ENCODE measurements at regions not wholly inside any gene's neighbourhood (a gene's known extent, or its start where the extent isn't known, plus 50 kb on each side); places are given as distances from the start of the nearest gene placed in this dataset.

DNA sequence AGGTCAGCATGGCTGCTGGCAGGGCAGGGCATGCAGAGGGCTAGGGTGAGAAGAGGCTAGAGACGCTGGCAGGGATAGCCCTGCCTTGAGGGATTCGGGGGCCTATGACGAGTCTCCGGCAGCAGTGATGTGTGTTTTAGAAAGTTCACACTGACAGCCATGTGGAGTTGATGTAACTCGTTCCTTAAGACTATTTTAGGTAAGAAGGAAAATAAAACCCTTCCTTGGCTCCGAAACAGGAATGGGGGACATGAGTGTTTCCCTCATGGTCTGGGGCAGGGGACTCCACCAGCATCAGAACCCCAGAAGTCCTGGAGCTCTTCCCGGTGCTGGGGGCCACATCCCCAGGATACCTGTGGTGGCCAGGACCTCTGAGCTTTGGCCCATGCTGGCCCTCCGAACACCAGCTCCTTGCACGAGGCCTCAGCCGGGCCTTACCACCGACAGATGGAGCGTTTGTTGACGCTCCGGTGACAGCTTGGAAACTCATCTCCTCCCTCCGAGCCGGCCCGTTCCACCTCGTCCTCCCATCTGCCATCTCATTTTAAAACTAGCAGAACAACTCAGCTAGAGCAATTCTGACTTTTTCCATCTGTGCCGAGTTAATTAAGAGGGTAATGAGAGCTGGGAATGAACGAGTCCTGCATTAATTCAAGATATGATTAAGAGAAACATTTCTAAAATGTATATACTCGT, 337.7 kb downstream of the CDK5RAP2 start:
- H3K27ac ChIP-seq (ENCODE audit: insufficient read depth, low read depth, low read length), result no peak overlapping the region
- intact Hi-C loops (cut with micrococcal nuclease) (no loop called here), dilution Hi-C loops (cut with MboI; ENCODE audit: extremely low pct_ligation_motif_present, low sequenced_read_pairs) (no loop called here)
- POLR2A ChIA-PET, result no interaction called here
- CTCF ChIA-PET, result no interaction called here
- no peaks in the 10 kb centered on the region for H3K27me3 ChIP-seq (ENCODE audit: control insufficient read depth in 2 of 2, insufficient read depth in 2 of 2, low read length in 2 of 2)
- H3K4me2 ChIP-seq (ENCODE audit: insufficient read depth, low read length), result no peak overlapping the region
- H4K20me1 ChIP-seq (replicated peaks; ENCODE audit: control insufficient read depth, extremely low read depth, insufficient read depth, low read length), result no peaks in the 10 kb centered on the region
- no peaks in the 10 kb centered on the region for H3K36me3 ChIP-seq (ENCODE audit: control insufficient read depth in 2 of 2, extremely low read depth in 1 of 2, insufficient read depth in 2 of 2, low read length in 2 of 2)
- no peak overlapping the region for H3K9ac ChIP-seq (replicated peaks; ENCODE audit: extremely low read depth, insufficient read depth, low read length)
- no peak overlapping the region for H2AFZ ChIP-seq (ENCODE audit: low read depth, low read length)
- no peak for DNase-seq (ENCODE audit: low read depth, low spot score)
- no peak for FAIRE-seq
- no TSS peak for BruUV-seq (replicated peaks)
- H3K4me3 ChIP-seq (replicated peaks in 1 of 3; ENCODE audit: insufficient read depth in 1 of 3, low read depth in 1 of 3, low read length in 3 of 3), result no peak overlapping the region
- TF ChIP-seq MAX (IDR thresholded peaks at IDR 0.05; ENCODE audit: insufficient read depth, insufficient read length) (no peak), FOS (IDR thresholded peaks at IDR 0.05; ENCODE audit: borderline replicate concordance, insufficient read depth, low read length) (no peak), POLR2A (IDR thresholded peaks at IDR 0.05; ENCODE audit: low read depth, low read length) (no peak), JUN (IDR thresholded peaks at IDR 0.05; ENCODE audit: borderline replicate concordance, insufficient read depth, insufficient read length, low read depth) (no peak), EZH2 (IDR thresholded peaks at IDR 0.05; ENCODE audit: borderline replicate concordance, low read depth, low read length, severe bottlenecking) (no peak), POLR2AphosphoS5 (IDR thresholded peaks at IDR 0.05; ENCODE audit: insufficient read depth, low read depth, low read length) (no peak), CTCF (IDR thresholded peaks at IDR 0.05; ENCODE audit: extremely low read depth in 1 of 2, insufficient read depth in 1 of 2, low read depth in 1 of 2, low read length in 2 of 2) (no peak), MYC (IDR thresholded peaks at IDR 0.05; ENCODE audit: low read depth, low read length) (no peak), GATA2 (IDR thresholded peaks at IDR 0.05; ENCODE audit: insufficient read depth, insufficient read length, low read depth, low read length) (no peak)
- no peaks in the 10 kb centered on the region for H3K9me3 ChIP-seq (replicated peaks; ENCODE audit: control insufficient read depth, insufficient read depth, low read length)
- H3K79me2 ChIP-seq (ENCODE audit: control insufficient read depth, insufficient read depth, low read length), result no peaks in the 10 kb centered on the region
- no peaks in the 10 kb centered on the region for H3K4me1 ChIP-seq (ENCODE audit: control insufficient read depth, extremely low read depth, insufficient read depth, low read length)
- H3K9me1 ChIP-seq (replicated peaks; ENCODE audit: control insufficient read depth, extremely low read depth, insufficient read depth, low read length), result no peaks in the 10 kb centered on the region

Measured in endothelial cell of umbilical vein (primary cell).